Activated naive CD8-positive, alpha-beta T cell treated with anti-CD3 and anti-CD28 coated beads for 36 hours (primary cell): ENCODE measurements at regions not wholly inside any gene's neighbourhood (a gene's known extent, or its start where the extent isn't known, plus 50 kb on each side); places are given as distances from the start of the nearest gene placed in this dataset.
"Not testable (repeated sequence)": the region's sequence is repeated elsewhere in the genome, so short reads cannot be mapped to it uniquely, and the experiment has no call there.

Source experiments
- DNase-seq: peaks from one replicate; pipeline ENCODE4 v3.0.0; 2021
- H3K27ac Mint-ChIP-seq: one replicate; pipeline ENCODE4 v1.8.0; 2022; ENCODE audit warnings: mild to moderate bottlenecking, moderate library complexity, mixed read lengths
- H3K27me3 Mint-ChIP-seq: one replicate; pipeline ENCODE4 v1.8.0; 2022; ENCODE audit warnings: mild to moderate bottlenecking, mixed read lengths
- H3K36me3 Mint-ChIP-seq: one replicate; pipeline ENCODE4 v1.8.0; 2021; ENCODE audit warnings: mild to moderate bottlenecking, mixed read lengths
- H3K4me1 Mint-ChIP-seq: one replicate; pipeline ENCODE4 v1.8.0; 2021; ENCODE audit warnings: mixed read lengths
- H3K4me3 Mint-ChIP-seq: one replicate; pipeline ENCODE4 v1.8.0; 2022; ENCODE audit warnings: mild to moderate bottlenecking, moderate library complexity, mixed read lengths
- H3K9me3 Mint-ChIP-seq: one replicate; pipeline ENCODE4 v1.8.0; 2022; ENCODE audit warnings: mixed read lengths

DNA sequence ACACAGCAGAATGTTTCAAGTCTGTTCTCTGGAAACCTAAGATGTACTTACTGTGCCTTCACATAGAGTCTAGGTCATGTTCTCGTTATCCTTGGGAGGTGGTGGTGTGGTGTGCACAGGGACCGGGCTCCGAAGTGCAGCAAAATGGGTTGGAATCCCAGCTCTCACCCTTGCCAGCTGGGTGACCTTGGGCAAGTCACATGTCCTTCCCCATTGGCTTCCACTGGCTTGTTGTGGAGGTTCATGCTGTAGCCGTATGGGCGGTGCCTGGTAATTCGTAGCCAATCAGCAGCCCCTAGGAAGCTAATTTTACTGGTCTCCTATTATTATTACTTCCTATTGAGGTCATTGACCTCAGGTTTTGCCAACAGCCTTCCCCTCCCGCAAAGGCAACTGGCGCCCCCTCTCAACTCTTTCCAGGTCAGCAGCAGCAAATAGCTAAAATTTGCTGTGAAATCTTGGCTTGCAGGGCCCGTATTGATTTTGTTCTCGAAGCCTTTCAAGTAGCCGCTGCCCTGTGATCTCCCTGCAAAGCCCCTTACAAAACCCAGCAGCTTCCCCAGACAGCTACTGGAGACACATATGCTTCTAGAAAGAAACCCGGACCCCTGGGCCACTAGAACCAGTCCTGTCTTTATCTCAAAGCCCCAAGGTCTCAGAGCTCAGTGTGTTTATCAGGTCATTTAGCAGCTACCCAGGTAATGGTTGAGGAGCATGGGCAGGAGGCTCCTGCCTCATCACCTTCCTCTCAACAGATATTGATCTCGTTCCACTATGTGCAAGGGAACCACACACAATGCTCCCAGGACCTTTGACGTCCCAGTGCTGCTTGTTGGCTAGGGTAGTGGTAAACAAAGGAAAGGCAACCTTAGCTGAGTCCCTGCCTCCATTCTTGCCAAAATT lies 66.5 kb upstream of the SLC1A4 start:
- H3K36me3 Mint-ChIP-seq: peaks cover 10% of the 10 kb centered on the region
- H3K27ac Mint-ChIP-seq: no peak overlapping the region
- H3K9me3 Mint-ChIP-seq: peaks cover 11% of the 10 kb centered on the region
- H3K4me3 Mint-ChIP-seq: no peak overlapping the region
- DNase-seq: no peak
- no peaks in the 10 kb centered on the region for H3K27me3 Mint-ChIP-seq
- H3K4me1 Mint-ChIP-seq: peaks cover 3% of the 10 kb centered on the region

GRCh38 chr2:64923385-64923710 lies 65.9 kb upstream of the SLC1A4 start:
- H3K27me3 Mint-ChIP-seq: no peaks in the 10 kb centered on the region
- H3K4me3 Mint-ChIP-seq: no peak overlapping the region

GRCh38 chr2:64924170-64924934 lies 64.8 kb upstream of the SLC1A4 start:
- Mint-ChIP-seq H3K27ac (no peak overlapping the region), H3K36me3 (peaks cover 10% of the 10 kb centered on the region), H3K4me1 (peaks cover 2% of the 10 kb centered on the region), H3K4me3 (no peak overlapping the region), H3K9me3 (peaks cover 11% of the 10 kb centered on the region), H3K27me3 (no peaks in the 10 kb centered on the region)
- DNase-seq: no peak

More at GRCh38 chr2:64923385-64923710, 65.9 kb upstream of the SLC1A4 start:
- no peak for DNase-seq
- H3K27ac Mint-ChIP-seq: no peak overlapping the region
- H3K9me3 Mint-ChIP-seq: peaks cover 11% of the 10 kb centered on the region
- peaks cover 10% of the 10 kb centered on the region for H3K36me3 Mint-ChIP-seq
- H3K4me1 Mint-ChIP-seq: peaks cover 3% of the 10 kb centered on the region

DNA sequence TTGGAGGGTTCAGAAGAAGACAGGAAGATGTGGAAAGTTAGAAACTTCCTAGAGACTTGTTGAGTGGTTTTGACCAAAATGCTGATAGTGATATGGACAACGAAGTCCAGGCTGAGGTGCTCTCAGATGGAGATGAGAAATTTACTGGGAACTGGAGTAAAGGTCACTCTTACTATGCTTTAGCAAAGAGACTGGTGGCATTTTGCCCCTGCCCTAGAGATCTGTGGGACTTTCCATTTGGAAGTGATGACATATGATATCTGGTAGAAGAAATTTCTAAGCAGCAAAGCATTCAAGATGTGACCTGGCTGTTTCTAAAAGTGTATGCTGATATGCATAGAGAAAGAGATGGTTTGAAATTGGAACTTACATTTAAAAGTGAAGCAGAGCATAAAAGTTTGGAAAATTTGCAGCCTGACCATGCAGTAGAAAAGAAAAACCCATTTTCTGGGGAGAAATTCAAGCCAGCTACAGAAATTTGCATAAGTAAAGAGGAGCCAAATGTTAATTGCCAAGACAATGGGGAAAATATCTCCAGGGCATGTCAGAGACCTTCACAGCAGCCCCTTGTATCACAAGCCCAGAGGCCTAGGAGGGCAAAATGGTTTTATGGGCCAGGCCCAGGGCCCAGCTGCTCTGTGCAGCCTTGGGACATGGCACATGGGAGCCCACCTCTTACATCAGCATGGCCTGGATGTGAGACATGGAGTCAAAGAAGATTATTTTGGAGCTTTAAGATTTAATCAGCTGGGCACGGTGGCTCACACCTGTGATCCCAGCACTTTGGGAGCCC lies 63.1 kb upstream of the SLC1A4 start:
- Mint-ChIP-seq H3K36me3 (peaks cover 10% of the 10 kb centered on the region), H3K9me3 (peaks cover 11% of the 10 kb centered on the region)
- not testable (repeated sequence) for DNase-seq, H3K4me3 Mint-ChIP-seq, H3K27me3 Mint-ChIP-seq, H3K4me1 Mint-ChIP-seq, H3K27ac Mint-ChIP-seq

- no peak for DNase-seq
- no peaks in the 10 kb centered on the region for H3K27me3 Mint-ChIP-seq
- H3K36me3 Mint-ChIP-seq: peaks cover 10% of the 10 kb centered on the region
- peaks cover 3% of the 10 kb centered on the region for H3K4me1 Mint-ChIP-seq
- peaks cover 11% of the 10 kb centered on the region for H3K9me3 Mint-ChIP-seq
- H3K4me3 Mint-ChIP-seq: no peak overlapping the region
- H3K27ac Mint-ChIP-seq: no peak overlapping the region
Measured at GRCh38 chr2:64928813-64929212, 60.4 kb upstream of the SLC1A4 start.

DNA sequence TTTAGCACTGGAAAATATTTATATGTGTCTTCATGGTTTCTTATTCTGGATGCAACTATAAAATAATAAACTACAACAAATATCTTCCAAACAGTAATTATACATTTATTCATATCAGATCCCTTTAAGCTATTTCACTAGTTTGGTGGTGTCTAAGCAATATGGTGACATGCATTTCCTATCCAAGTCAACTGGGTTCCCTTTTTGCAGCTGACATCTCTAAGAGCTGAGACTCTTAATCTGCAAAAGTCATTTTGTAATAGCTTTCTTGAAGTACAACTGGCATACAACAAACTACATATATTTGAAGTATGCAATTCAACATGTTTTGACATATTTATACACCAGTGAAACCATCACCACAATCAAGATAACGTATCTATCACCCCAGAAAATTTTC lies 59.9 kb upstream of the SLC1A4 start:
- Mint-ChIP-seq H3K4me1 (peaks cover 3% of the 10 kb centered on the region), H3K27me3 (no peaks in the 10 kb centered on the region), H3K4me3 (no peak overlapping the region), H3K36me3 (peaks cover 10% of the 10 kb centered on the region), H3K9me3 (peaks cover 11% of the 10 kb centered on the region), H3K27ac (no peak overlapping the region)
- no peak for DNase-seq

GRCh38 chr2:64930258-64930671 lies 58.9 kb upstream of the SLC1A4 start:
- Mint-ChIP-seq H3K27me3 (no peaks in the 10 kb centered on the region), H3K4me1 (peaks cover 3% of the 10 kb centered on the region), H3K36me3 (peaks cover 10% of the 10 kb centered on the region), H3K9me3 (peaks cover 11% of the 10 kb centered on the region), H3K4me3 (no peak overlapping the region), H3K27ac (no peak overlapping the region)
- DNase-seq: no peak

DNA sequence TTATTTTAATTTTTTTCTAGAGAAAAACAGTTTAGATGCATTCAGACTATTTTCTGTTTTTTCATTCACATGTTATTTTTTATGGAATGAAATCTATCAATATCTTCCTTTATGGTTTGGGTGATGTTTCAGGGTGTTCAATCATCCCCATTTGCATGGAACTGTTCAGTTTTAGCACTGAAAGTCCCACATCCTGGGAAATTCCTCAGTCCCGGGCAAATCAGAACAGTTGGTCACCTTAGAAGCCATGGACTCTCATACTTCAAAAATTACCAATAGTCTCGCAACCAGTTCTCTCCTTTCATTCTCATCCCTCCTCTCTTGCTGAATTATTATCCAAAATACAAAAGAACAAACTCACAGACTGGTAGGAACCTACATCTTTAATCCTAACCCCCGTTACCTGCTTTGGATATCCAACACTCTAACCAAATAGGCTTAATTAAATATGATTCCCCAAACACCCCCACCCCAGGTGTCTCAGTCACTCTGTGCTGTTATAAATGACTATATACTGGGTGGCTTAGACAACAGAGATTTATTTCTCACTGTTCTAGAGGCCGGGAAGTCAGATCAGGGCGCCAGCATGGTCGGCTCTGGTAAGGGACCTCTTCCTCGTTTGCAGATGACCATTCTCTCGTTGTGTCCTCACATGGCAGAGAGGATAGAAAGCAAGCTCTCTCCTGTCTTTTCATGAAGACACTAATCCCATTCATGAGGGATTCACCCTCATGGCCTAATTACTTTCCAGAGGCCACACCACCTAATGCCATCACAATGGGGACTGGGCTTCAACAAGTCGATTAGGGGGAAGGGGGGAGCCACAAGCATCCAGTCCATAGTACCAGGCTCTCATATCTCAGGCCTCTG lies 57.7 kb upstream of the SLC1A4 start:
- DNase-seq: no peak
- Mint-ChIP-seq H3K36me3 (peaks cover 6% of the 10 kb centered on the region), H3K9me3 (peaks cover 14% of the 10 kb centered on the region), H3K4me3 (no peak overlapping the region), H3K27ac (no peak overlapping the region), H3K27me3 (no peaks in the 10 kb centered on the region), H3K4me1 (peaks cover 3% of the 10 kb centered on the region)

DNA sequence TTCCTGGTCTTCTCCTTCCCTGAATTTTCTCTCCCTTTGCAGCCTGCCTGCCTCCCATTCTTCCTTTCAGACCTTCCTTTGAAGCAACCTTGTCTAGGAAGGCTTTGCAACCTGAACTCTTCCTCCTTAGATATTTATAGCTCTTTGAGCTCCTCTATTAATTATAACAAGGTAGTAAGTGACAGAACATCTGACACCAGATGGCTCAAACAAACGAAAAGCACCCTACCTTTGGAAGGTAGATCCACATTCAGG lies 57.2 kb upstream of the SLC1A4 start:
- no peak for DNase-seq
- peaks cover 12% of the 10 kb centered on the region for H3K9me3 Mint-ChIP-seq
- H3K36me3 Mint-ChIP-seq: peaks cover 4% of the 10 kb centered on the region
- H3K27me3 Mint-ChIP-seq: no peaks in the 10 kb centered on the region
- no peak overlapping the region for H3K4me3 Mint-ChIP-seq
- peak overlapping the region; percentile 37 for H3K27ac Mint-ChIP-seq
- peaks cover 3% of the 10 kb centered on the region for H3K4me1 Mint-ChIP-seq

- no peaks in the 10 kb centered on the region for H3K36me3 Mint-ChIP-seq
- DNase-seq: no peak
- H3K9me3 Mint-ChIP-seq: peaks cover 7% of the 10 kb centered on the region
- H3K4me3 Mint-ChIP-seq: no peak overlapping the region
- H3K4me1 Mint-ChIP-seq: peaks cover 3% of the 10 kb centered on the region
- H3K27ac Mint-ChIP-seq: peak overlapping the region; percentile 37
- H3K27me3 Mint-ChIP-seq: no peaks in the 10 kb centered on the region
Measured at GRCh38 chr2:64932371-64933216, 56.6 kb upstream of the SLC1A4 start.

DNA sequence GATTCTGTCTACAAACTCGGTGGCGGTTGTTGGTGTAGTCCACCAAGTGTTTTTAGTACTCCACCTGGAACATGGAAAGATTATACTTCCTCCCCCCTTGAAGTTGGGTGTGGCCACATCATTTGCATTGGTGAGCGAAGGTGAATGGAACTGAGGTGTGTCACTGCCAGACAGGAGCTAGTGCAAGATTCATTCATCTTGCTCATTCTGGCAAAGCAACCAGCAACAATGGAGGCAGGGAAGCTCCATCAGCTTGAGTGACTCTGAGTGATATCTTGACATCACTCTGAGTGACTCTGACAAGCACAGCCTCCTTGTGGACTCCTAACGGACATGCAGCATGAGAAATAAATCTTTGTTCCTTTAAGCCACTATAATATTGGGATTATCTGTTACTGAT lies 54.7 kb upstream of the SLC1A4 start:
- no peak overlapping the region for H3K27ac Mint-ChIP-seq

GRCh38 chr2:64936809-64937208 lies 52.4 kb upstream of the SLC1A4 start:
- peaks cover 6% of the 10 kb centered on the region for H3K9me3 Mint-ChIP-seq
- no peak overlapping the region for H3K27ac Mint-ChIP-seq
- peaks cover 3% of the 10 kb centered on the region for H3K4me1 Mint-ChIP-seq
- no peaks in the 10 kb centered on the region for H3K27me3 Mint-ChIP-seq
- H3K4me3 Mint-ChIP-seq: no peak overlapping the region
- no peaks in the 10 kb centered on the region for H3K36me3 Mint-ChIP-seq
- DNase-seq: no peak

More for the DNA sequence above, 54.7 kb upstream of the SLC1A4 start:
- H3K27me3 Mint-ChIP-seq: no peaks in the 10 kb centered on the region
- no peak overlapping the region for H3K4me3 Mint-ChIP-seq
- H3K9me3 Mint-ChIP-seq: peaks cover 6% of the 10 kb centered on the region
- no peaks in the 10 kb centered on the region for H3K36me3 Mint-ChIP-seq
- peaks cover 3% of the 10 kb centered on the region for H3K4me1 Mint-ChIP-seq
- DNase-seq: no peak

GRCh38 chr2:64937314-64937686 lies 51.9 kb upstream of the SLC1A4 start:
- H3K4me3 Mint-ChIP-seq, DNase-seq, H3K9me3 Mint-ChIP-seq, H3K4me1 Mint-ChIP-seq, H3K36me3 Mint-ChIP-seq, H3K27me3 Mint-ChIP-seq: not testable (repeated sequence)
- H3K27ac Mint-ChIP-seq: peak overlapping the region; percentile 59
